ENCODE measurements at regions not wholly inside any gene's neighbourhood (a gene's known extent, or its start where the extent isn't known, plus 50 kb on each side); places are given as distances from the start of the nearest gene placed in this dataset.
A peak's percentile ranks its signal among the peaks of the same experiment; 100 is the strongest.

- TF ChIP-seq CTCF (IDR thresholded peaks at IDR 0.05) = no peak
- peak in 1 of 2 donors; percentile 16 for TF ChIP-seq POLR2A (IDR thresholded peaks at IDR 0.05)
Observed at GRCh38 chr21:38925923-38926322, 120.2 kb downstream of the ETS2 start.
